ENCODE measurements at regions not wholly inside any gene's neighbourhood (a gene's known extent, or its start where the extent isn't known, plus 50 kb on each side); places are given as distances from the start of the nearest gene placed in this dataset.

DNA sequence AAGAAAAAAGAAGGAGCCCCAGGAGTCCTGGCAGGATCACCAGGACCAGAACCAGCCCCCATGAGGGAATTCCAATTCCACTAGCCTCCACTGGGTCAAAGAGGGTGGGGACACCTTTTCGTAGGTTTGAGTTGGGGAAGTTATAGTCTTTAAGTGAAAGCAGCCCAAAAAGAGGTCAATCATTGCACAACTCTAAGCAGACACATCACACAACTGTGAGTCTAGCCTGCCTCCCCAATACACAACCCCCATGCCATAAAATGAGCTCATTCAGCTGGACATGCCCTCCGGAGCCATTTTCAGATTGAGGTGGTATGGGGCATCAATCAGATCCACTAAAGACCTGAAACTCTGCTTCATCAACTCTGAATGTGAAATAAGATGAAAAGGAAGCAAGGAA lies 179.9 kb downstream of the NPHP4 start:
- no peaks in the 10 kb centered on the region for H3K27me3 Mint-ChIP-seq
- POLR2A ChIA-PET, result no interaction called here
- CTCF ChIA-PET, result no interaction called here
- H3K4me3 Mint-ChIP-seq, result no peak overlapping the region
- no peaks in the 10 kb centered on the region for H3K36me3 Mint-ChIP-seq (ENCODE audit: low read depth)
- no peaks in the 10 kb centered on the region for H3K9me3 Mint-ChIP-seq
- no peak for DNase-seq
- no peak overlapping the region for H3K27ac Mint-ChIP-seq
- no peaks in the 10 kb centered on the region for H3K4me1 Mint-ChIP-seq

DNA sequence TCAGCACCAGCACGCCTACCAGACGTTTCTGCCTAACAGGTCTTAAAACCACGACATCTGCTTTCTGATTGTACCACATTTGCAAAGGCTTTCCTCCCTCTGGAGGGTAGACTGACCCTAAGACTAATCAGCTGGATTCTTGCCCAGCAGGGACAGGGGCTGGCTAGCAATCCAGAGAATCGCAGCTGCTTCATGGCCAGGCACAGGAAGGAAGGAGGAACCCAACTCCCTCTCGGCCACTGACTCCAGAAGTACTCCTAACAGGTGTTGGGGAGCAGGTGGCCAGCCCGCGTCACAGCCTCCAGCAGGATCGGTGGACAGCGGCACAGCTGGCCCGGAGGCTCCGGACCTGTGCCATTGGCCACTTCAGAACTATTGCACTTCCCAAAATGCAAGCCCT lies 180.8 kb downstream of the NPHP4 start:
- H3K36me3 Mint-ChIP-seq (ENCODE audit: low read depth), result no peaks in the 10 kb centered on the region
- no peaks in the 10 kb centered on the region for H3K4me1 Mint-ChIP-seq
- CTCF ChIA-PET, result no interaction called here
- no peaks in the 10 kb centered on the region for H3K27me3 Mint-ChIP-seq
- H3K27ac Mint-ChIP-seq, result no peak overlapping the region
- H3K4me3 Mint-ChIP-seq, result no peak overlapping the region
- POLR2A ChIA-PET, result no interaction called here
- no peaks in the 10 kb centered on the region for H3K9me3 Mint-ChIP-seq
- DNase-seq, result no peak

DNA sequence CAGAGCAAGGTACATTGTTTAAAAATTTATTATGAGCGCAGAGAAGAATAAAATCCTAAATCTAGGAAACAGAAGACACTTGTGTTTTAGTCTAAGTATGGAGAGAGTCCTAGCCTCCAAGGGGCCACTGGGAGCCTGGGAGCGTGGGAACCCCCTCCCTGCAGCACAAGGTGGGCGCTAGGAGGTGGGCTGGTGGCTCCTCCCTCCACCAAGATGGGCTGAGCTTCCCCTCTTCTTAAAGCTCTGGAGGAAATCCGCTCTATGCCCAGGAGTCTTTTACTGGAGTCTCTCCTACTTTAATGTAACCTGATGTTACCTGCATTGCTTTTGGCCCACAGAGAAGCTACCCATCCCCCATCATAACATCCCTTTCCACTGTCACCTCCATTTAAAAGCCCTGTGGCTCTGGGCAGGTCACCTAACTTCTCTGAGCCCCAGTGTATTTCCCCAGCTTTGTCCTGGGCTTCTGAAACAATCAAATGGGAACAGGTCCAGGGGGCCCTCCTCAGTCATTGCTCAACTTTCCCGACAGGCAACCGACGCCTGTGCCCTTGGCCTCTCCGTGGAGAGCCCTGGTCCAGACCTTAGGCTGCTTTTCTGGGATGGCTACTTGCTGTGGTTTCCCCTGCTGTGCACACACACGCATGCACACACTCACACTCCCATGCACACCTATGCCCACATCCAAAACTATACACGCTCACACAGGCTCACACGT lies 181.5 kb downstream of the NPHP4 start:
- ChIA-PET CTCF (no interaction called here), POLR2A (no interaction called here)
- no peak overlapping the region for H3K4me3 Mint-ChIP-seq
- no peaks in the 10 kb centered on the region for H3K4me1 Mint-ChIP-seq
- no peaks in the 10 kb centered on the region for H3K36me3 Mint-ChIP-seq (ENCODE audit: low read depth)
- H3K27ac Mint-ChIP-seq, result no peak overlapping the region
- no peak for DNase-seq
- no peaks in the 10 kb centered on the region for H3K9me3 Mint-ChIP-seq
- H3K27me3 Mint-ChIP-seq, result no peaks in the 10 kb centered on the region

DNA sequence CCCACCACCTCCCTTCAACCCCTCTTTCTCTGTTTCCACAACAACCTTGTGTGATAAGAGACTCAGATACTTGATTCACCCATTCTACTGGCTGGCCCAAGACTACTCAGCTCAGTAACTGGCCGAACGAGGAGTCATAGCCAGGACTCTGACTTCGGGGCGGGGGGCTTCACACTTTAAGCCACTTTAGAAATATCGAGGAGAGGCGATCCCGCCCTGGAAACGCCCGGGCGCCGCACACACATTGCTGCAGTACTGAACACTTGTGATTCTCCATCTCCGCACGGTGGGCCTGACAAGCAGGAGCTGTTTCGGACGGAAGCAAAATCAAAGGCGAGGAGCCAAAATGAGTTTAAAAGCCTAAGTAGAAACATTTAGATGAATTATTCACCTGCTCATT lies 182.1 kb downstream of the NPHP4 start:
- DNase-seq, result no peak
- no peak overlapping the region for H3K4me3 Mint-ChIP-seq
- no peaks in the 10 kb centered on the region for H3K9me3 Mint-ChIP-seq
- POLR2A ChIA-PET, result no interaction called here
- H3K4me1 Mint-ChIP-seq, result no peaks in the 10 kb centered on the region
- no peak overlapping the region for H3K27ac Mint-ChIP-seq
- CTCF ChIA-PET, result no interaction called here
- H3K27me3 Mint-ChIP-seq, result no peaks in the 10 kb centered on the region
- no peaks in the 10 kb centered on the region for H3K36me3 Mint-ChIP-seq (ENCODE audit: low read depth)

DNA sequence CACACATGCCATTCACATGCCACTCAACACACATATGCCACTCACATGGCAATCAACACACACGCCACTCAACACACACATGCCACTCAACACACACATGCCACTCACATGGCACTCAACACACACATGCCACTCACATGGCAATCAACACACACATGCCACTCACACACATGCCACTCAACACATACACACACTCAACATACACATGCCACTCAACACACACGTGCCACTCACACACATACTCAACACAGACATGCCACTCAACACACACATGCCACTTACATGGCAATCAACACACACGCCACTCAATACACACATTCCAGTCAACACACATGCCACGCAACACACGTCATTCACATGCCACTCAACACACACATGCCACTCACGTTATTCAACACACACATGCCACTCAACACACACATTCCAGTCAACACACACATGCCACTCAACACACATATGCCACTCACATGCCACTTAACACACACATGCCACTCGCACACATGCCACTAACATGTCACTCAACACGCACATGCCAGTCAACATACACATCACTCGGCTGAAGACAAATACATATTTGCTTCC lies 182.9 kb downstream of the NPHP4 start:
- Mint-ChIP-seq H3K4me3 (no peak overlapping the region), H3K27ac (no peak overlapping the region), H3K36me3 (ENCODE audit: low read depth) (no peaks in the 10 kb centered on the region), H3K9me3 (no peaks in the 10 kb centered on the region), H3K4me1 (no peaks in the 10 kb centered on the region), H3K27me3 (no peaks in the 10 kb centered on the region)
- POLR2A ChIA-PET, result no interaction called here
- no peak for DNase-seq
- CTCF ChIA-PET, result no interaction called here

DNA sequence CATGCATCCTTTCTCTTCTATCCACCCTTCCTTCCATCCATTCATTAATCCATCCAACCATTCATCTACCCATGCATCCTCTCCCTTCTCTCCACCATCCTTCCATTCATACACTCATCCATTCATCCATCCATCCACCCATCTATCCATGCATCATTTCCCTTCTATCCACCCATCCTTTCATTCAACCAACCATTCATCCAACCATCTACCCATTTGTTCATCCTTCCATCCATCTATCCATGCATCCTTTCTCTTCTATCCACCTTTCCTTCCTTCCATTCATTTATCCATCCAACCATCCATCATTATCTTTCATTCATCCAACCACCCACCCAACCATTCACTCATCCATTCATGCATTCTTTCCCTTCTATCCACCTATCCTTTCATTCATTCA lies 188.4 kb downstream of the NPHP4 start:
- Mint-ChIP-seq H3K4me1 (no peaks in the 10 kb centered on the region), H3K36me3 (ENCODE audit: low read depth) (no peaks in the 10 kb centered on the region), H3K27ac (no peak overlapping the region), H3K4me3 (no peak overlapping the region), H3K9me3 (no peaks in the 10 kb centered on the region), H3K27me3 (no peaks in the 10 kb centered on the region)
- ChIA-PET CTCF (interaction anchor here (0.7 kb wide), 1 partner anchor 246 kb away, joined by 4 read pairs; no protein-coding TSS in a partner anchor), POLR2A (no interaction called here)
- DNase-seq, result no peak

DNA sequence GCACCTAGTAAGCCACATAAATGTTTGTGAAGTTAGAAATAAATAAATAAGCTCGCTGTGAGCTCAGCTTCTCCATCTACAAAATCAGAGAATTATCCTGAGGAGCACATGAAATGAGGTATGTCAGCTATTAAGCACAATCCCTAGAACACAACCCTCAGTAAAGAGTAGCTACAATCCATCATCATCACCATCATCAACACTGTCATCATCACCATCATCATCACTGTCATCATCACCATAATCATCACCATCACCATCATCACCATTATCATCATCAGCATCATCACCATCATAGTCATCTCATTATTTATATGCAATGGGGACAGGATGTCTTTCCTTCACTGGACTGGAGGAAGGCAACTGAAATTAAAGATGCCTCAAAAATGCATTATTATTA lies 189.6 kb downstream of the NPHP4 start:
- no peak for DNase-seq
- Mint-ChIP-seq H3K9me3 (no peaks in the 10 kb centered on the region), H3K4me1 (no peaks in the 10 kb centered on the region), H3K27me3 (no peaks in the 10 kb centered on the region), H3K36me3 (ENCODE audit: low read depth) (no peaks in the 10 kb centered on the region), H3K27ac (no peak overlapping the region), H3K4me3 (no peak overlapping the region)
- CTCF ChIA-PET, result interaction anchor here (0.5 kb wide), 1 partner anchor 38 kb away, joined by 3 read pairs; no protein-coding TSS in a partner anchor
- POLR2A ChIA-PET, result no interaction called here

DNA sequence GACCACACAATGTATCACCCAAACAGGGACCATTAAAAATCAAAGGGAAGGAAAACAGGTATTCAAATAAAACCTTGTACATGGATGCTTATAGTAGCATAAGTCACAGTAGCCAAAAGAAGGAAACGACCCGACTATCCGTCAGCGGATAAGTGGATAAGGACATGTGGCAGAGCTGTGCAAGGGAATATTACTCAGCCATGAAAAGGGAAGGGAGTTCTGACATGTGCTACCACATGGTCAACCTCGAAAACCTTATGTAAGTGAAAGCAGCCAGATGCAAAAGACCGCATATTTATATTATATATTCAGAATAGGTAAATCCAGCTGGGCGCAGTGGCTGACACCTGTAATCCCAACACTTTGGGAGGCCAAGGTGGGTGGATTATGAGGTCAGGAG lies 193.3 kb downstream of the NPHP4 start:
- no peak overlapping the region for H3K4me3 Mint-ChIP-seq
- no peak overlapping the region for H3K27ac Mint-ChIP-seq
- H3K4me1 Mint-ChIP-seq, result no peaks in the 10 kb centered on the region
- H3K27me3 Mint-ChIP-seq, result peaks cover 2% of the 10 kb centered on the region
- H3K9me3 Mint-ChIP-seq, result no peaks in the 10 kb centered on the region
- H3K36me3 Mint-ChIP-seq (ENCODE audit: low read depth), result no peaks in the 10 kb centered on the region
- CTCF ChIA-PET, result no interaction called here
- DNase-seq, result no peak
- POLR2A ChIA-PET, result no interaction called here

DNA sequence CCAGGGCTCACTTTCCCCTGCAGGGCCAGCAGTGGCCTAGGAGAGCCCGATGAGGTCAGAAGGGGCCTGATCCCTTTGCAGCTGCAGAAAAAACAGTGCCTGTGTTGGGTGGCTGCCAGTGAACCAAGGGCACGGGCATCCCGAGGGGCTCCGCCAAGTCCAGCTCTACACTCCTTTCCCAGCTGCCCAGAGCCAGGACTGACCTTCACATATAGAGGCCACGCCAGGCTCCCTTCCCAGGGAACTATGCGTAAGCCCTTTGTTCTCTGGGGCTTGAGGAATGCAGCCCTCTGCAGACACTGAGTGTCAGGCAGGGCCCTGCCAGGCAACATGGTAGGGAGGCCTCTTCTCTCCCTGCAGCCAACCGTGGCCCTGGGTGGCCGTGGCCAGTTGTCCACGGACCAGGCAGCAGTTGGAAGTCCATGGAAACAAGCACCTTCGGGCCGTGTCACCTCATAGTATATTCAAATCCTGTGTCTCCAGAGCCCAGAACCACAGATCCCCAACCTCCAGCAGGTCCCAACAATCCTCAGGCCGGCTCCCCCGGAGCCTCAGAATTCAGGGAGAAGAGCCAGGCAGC lies 194.0 kb downstream of the NPHP4 start:
- ChIA-PET CTCF (no interaction called here), POLR2A (no interaction called here)
- Mint-ChIP-seq H3K27ac (no peak overlapping the region), H3K9me3 (no peaks in the 10 kb centered on the region), H3K4me1 (no peaks in the 10 kb centered on the region), H3K36me3 (ENCODE audit: low read depth) (no peaks in the 10 kb centered on the region), H3K4me3 (no peak overlapping the region), H3K27me3 (peaks cover 2% of the 10 kb centered on the region)
- no peak for DNase-seq

DNA sequence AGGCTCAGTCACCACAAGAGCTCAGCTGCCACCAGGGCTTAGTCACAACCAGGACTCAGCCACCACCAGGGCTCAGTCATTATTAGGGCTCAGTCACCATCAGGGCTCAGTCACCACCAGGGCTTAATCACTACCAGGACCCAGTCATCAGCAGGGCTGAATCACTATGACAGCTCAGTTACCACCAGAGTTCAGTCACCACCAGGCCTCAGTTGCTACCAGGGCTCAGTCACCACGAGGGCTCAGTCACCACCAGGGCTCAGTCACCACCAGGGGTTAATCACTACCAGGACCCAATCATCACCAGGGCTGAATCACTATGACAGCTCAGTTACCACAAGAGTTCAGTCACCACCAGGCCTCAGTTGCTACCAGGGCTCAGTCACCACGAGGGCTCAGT lies 196.2 kb downstream of the NPHP4 start:
- Mint-ChIP-seq H3K4me3 (no peak overlapping the region), H3K9me3 (peaks cover 2% of the 10 kb centered on the region), H3K27ac (no peak overlapping the region), H3K27me3 (peaks cover 5% of the 10 kb centered on the region), H3K4me1 (no peaks in the 10 kb centered on the region), H3K36me3 (ENCODE audit: low read depth) (no peaks in the 10 kb centered on the region)
- DNase-seq, result no peak
- POLR2A ChIA-PET, result no interaction called here
- CTCF ChIA-PET, result no interaction called here

DNA sequence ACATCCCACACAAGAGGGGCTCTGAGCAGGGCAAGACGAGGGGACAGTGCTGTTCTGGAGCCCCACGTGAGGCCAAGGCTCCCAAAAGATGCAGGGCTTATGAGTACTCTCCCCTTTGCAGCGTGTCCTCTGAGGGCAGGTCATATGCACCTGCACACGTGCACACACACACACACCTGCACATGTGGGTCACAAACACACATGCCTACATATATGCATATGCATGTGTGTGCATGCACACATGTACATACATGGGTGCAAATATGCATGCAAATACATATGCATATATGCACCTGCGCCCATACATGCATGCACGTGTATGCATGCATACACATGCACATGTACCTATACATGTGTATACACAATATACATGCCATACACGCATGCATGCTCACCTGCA lies 197.9 kb downstream of the NPHP4 start:
- H3K27ac Mint-ChIP-seq, result no peak overlapping the region
- ChIA-PET POLR2A (no interaction called here), CTCF (no interaction called here)
- peaks cover 5% of the 10 kb centered on the region for H3K27me3 Mint-ChIP-seq
- peaks cover 6% of the 10 kb centered on the region for H3K9me3 Mint-ChIP-seq
- no peak for DNase-seq
- no peaks in the 10 kb centered on the region for H3K36me3 Mint-ChIP-seq (ENCODE audit: low read depth)
- no peak overlapping the region for H3K4me3 Mint-ChIP-seq
- H3K4me1 Mint-ChIP-seq, result no peaks in the 10 kb centered on the region

DNA sequence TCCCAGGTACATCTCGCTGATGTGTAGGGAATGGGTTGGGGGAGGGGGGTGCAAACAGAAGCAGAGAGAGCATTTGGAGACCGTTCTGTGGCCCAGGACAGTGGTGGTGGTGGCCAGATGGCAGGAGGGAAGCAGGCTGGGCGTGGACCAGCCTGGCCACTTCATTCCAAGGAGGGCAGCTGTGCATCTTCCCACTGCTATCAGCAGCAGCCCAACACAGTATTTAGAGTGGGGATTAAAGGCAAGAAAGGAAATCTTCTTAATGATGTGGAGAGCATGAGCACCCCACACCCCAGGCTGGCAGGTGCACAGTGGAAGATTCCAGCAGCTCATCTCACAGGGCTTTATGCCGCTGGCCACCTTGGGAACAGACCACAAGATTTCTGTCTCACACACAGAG lies 198.7 kb downstream of the NPHP4 start:
- no peak for DNase-seq
- H3K4me3 Mint-ChIP-seq, result no peak overlapping the region
- peaks cover 8% of the 10 kb centered on the region for H3K9me3 Mint-ChIP-seq
- H3K27me3 Mint-ChIP-seq, result peaks cover 5% of the 10 kb centered on the region
- no peaks in the 10 kb centered on the region for H3K36me3 Mint-ChIP-seq (ENCODE audit: low read depth)
- no peaks in the 10 kb centered on the region for H3K4me1 Mint-ChIP-seq
- H3K27ac Mint-ChIP-seq, result no peak overlapping the region
- POLR2A ChIA-PET, result no interaction called here
- CTCF ChIA-PET, result no interaction called here

DNA sequence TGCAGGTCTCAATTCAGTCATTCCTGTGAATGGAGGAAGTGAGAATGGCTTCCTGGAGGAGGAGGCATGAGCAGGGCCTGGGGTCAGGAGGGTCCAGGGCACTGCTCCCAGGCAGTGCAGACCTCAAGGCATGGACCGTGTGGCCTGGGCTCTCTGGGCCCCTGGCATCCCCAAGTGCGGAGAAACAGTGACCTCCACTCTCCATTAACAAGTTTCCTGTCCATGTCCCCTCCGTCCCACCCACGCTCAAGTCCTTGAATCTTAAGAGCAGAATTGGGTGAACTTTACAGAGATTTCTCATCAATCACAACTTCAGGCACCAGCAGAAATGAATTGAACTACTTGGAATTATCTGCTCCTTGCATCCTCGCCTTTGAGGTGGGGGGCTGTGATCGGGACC lies 211.1 kb downstream of the NPHP4 start:
- CTCF ChIA-PET, result no interaction called here
- Mint-ChIP-seq H3K27me3 (no peaks in the 10 kb centered on the region), H3K4me1 (no peaks in the 10 kb centered on the region), H3K27ac (no peak overlapping the region), H3K4me3 (no peak overlapping the region), H3K36me3 (ENCODE audit: low read depth) (no peaks in the 10 kb centered on the region), H3K9me3 (peaks cover 9% of the 10 kb centered on the region)
- DNase-seq, result no peak
- POLR2A ChIA-PET, result no interaction called here

DNA sequence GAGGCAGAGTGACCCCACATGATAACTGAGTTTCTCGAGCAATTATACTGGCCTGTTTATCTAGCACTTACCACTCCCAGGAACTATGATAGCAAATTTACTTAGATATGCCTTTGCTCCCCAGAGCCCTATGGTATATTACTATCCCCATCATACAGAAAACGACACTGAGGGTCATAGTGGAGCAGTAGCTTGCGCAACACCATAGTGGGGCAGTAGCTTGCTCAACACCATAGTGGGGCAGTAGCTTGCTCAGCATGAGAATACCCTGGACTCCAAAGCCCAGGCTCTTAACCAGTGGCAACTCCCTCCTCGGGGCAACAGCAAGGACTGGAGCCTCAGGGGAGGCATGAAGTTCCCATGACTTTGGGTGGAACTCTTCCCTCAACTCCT lies 211.9 kb downstream of the NPHP4 start:
- DNase-seq, result no peak
- CTCF ChIA-PET, result no interaction called here
- Mint-ChIP-seq H3K36me3 (ENCODE audit: low read depth) (no peaks in the 10 kb centered on the region), H3K4me3 (no peak overlapping the region), H3K27ac (no peak overlapping the region), H3K9me3 (peaks cover 9% of the 10 kb centered on the region), H3K27me3 (no peaks in the 10 kb centered on the region), H3K4me1 (no peaks in the 10 kb centered on the region)
- POLR2A ChIA-PET, result no interaction called here
